HEK293 (cell line): ENCODE measurements at regions not wholly inside any gene's neighbourhood (a gene's known extent, or its start where the extent isn't known, plus 50 kb on each side); places are given as distances from the start of the nearest gene placed in this dataset.

Source experiments
- CTCF ChIP-seq: fragments of 450-650 bp; formaldehyde crosslinking; IDR thresholded peaks from 2 replicates; pipeline ENCODE4 v1.5.1; 2016; ENCODE audit warnings: missing biosample characterization, missing genetic modification characterization
- SALL2 ChIP-seq: fragments of 450-650 bp; formaldehyde crosslinking; IDR thresholded peaks from 2 replicates; pipeline ENCODE4 v1.5.0; 2017; ENCODE audit warnings: missing biosample characterization, mild to moderate bottlenecking, missing genetic modification characterization, borderline replicate concordance
- ZBTB44 ChIP-seq: fragments of 450-650 bp; IDR thresholded peaks from 2 replicates; pipeline ENCODE4 v1.5.1; 2018; ENCODE audit warnings: missing biosample characterization, mild to moderate bottlenecking, missing genetic modification characterization
- ZNF558 ChIP-seq: fragments of 450-650 bp; formaldehyde crosslinking; IDR thresholded peaks from 2 replicates; pipeline ENCODE4 v1.5.1; 2016; ENCODE audit warnings: missing biosample characterization, missing genetic modification characterization

GRCh38 chr6:76892542-76892941 lies 570.7 kb downstream of the HTR1B start:
- TF ChIP-seq CTCF (tag by site-specific recombination) (no peak), ZBTB44 (tag by site-specific recombination) (no peak), ZNF558 (tag by site-specific recombination) (no peak), SALL2 (tag by site-specific recombination) (no peak)
